ENCODE measurements at regions not wholly inside any gene's neighbourhood (a gene's known extent, or its start where the extent isn't known, plus 50 kb on each side); places are given as distances from the start of the nearest gene placed in this dataset.

DNA sequence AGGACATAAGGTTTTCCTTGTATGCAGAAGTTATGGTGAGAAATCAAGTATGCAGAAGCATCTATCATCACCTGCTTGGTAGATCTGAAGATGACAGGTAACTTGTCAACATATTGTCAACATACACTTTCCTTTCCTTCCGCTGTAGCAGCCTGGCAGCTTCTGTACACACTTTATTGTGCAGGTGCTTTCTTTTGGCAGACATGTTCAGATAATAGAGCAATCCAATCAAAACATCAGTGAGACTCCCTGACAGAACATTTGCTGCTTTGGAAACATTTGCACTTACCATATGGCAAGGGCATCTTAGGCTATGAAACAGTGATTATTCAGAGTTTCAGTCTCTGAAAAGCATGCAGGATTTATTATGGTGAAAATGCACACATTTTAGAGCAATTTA is 161.1 kb upstream of the CDH12 start:
- no peak for TF ChIP-seq CTCF (IDR thresholded peaks at IDR 0.05)
- no peak for TF ChIP-seq ZFX (IDR thresholded peaks at IDR 0.05; ENCODE audit: borderline replicate concordance)
- H3K27ac ChIP-seq: no peak overlapping the region

DNA sequence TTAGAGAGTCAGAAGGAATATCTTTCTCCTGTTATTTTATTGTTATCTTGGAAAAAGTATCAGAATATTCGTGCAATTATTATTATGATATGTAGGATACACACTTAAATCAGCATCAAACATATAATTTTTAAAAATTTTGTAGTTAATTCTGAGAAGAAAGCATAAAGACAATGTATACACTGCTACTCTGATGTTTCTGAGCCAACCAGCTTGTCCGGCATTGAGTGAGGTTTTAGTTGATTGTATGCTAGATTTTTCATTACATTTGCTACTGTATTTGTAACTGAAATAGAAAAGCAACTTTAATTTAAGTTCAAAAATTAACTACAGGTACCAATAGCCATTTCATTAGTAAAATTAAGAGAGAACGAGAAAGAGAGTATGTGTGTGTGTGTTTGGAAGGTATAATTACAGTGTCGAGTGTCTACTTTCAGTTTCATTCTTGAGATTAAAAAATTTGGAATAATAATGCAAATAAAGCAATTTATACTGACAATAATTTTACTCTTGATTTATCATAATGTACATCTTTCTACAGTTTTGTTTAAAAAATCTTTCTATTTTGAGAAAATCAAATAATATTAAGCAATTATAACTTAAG is 160.4 kb upstream of the CDH12 start:
- no peak overlapping the region for H3K27ac ChIP-seq
- TF ChIP-seq ZFX (IDR thresholded peaks at IDR 0.05; ENCODE audit: borderline replicate concordance) (no peak), CTCF (IDR thresholded peaks at IDR 0.05) (no peak)

GRCh38 chr5:23012842-23013241 is 159.7 kb upstream of the CDH12 start:
- H3K27ac ChIP-seq: no peak overlapping the region
- TF ChIP-seq ZFX (IDR thresholded peaks at IDR 0.05; ENCODE audit: borderline replicate concordance) (no peak), CTCF (IDR thresholded peaks at IDR 0.05) (no peak)

GRCh38 chr5:23007762-23008161 is 154.6 kb upstream of the CDH12 start:
- TF ChIP-seq ZFX (IDR thresholded peaks at IDR 0.05; ENCODE audit: borderline replicate concordance): no peak
- no peak for TF ChIP-seq CTCF (IDR thresholded peaks at IDR 0.05)
- H3K27ac ChIP-seq: no peak overlapping the region

DNA sequence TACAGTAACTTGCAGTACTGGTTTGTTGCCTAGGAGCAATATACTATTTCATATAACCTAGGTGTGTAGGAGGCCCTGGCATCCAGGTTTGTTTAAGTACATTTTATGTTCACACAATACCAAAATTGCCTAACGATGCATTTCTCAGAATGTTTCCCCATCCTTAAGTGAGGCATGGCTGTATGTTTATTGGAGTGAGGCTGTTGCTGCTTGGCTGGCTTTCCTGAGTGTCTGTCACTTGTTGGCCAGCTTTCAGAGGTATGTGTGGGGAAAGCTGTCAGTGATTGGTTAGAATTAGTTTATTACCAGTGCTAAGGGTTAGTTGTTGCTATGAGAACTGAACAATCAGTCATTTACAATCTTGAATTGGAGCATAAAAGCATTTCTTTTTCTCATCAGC is 154.1 kb upstream of the CDH12 start:
- TF ChIP-seq ZFX (IDR thresholded peaks at IDR 0.05; ENCODE audit: borderline replicate concordance) (no peak), CTCF (IDR thresholded peaks at IDR 0.05) (no peak)
- H3K27ac ChIP-seq: no peak overlapping the region

DNA sequence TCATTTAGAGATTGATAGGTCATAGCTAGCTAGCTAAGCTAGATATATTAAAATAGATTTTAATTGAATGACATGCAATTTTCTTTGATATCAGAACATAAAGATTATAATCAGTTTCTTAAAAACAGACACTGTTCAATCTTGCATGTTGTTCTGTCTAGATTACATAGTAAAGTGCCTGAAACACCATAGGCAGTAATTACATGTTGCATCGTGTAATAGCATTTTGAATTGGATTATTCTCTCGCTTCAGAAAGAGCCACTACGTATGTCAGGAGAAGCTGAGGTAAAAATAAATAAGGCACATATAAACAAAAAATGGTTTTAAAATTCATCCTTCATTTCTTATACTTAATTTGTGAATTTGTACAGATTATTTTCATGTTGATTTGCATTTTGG is 148.0 kb upstream of the CDH12 start:
- H3K27ac ChIP-seq: no peak overlapping the region

GRCh38 chr5:22998774-22999173 is 145.6 kb upstream of the CDH12 start:
- no peak overlapping the region for H3K27ac ChIP-seq
- TF ChIP-seq ZFX (IDR thresholded peaks at IDR 0.05; ENCODE audit: borderline replicate concordance) (no peak), CTCF (IDR thresholded peaks at IDR 0.05) (no peak)

More for the DNA sequence above, 148.0 kb upstream of the CDH12 start:
- TF ChIP-seq CTCF (IDR thresholded peaks at IDR 0.05) (no peak), ZFX (IDR thresholded peaks at IDR 0.05; ENCODE audit: borderline replicate concordance) (no peak)

Measured in 22Rv1 (cell line).